ENCODE measurements at regions not wholly inside any gene's neighbourhood (a gene's known extent, or its start where the extent isn't known, plus 50 kb on each side); places are given as distances from the start of the nearest gene placed in this dataset.

GRCh38 chr6:66134021-66134420, 427.0 kb upstream of the EYS start:
- no peak for DNase-seq (ENCODE audit: low read depth)
- TF ChIP-seq CTCF (IDR thresholded peaks at IDR 0.05; ENCODE audit: insufficient read depth, low read depth, low read length) = no peak
- no peak overlapping the region for H3K4me3 ChIP-seq (ENCODE audit: low read depth, low read length)

- no peak for TF ChIP-seq CTCF (IDR thresholded peaks at IDR 0.05; ENCODE audit: insufficient read depth, low read depth, low read length)
- H3K4me3 ChIP-seq (ENCODE audit: low read depth, low read length) = no peak overlapping the region
- no peak for DNase-seq (ENCODE audit: low read depth)
These were observed 421.6 kb upstream of the EYS start for GRCh38 chr6:66128656-66129055.

GRCh38 chr6:66128243-66128642, 421.2 kb upstream of the EYS start:
- no peak for TF ChIP-seq CTCF (IDR thresholded peaks at IDR 0.05; ENCODE audit: insufficient read depth, low read depth, low read length)
- H3K4me3 ChIP-seq (ENCODE audit: low read depth, low read length) = no peak overlapping the region
- no peak for DNase-seq (ENCODE audit: low read depth)

GRCh38 chr6:66127061-66127460, 420.0 kb upstream of the EYS start:
- no peak for DNase-seq (ENCODE audit: low read depth)
- H3K4me3 ChIP-seq (ENCODE audit: low read depth, low read length) = no peak overlapping the region
- no peak for TF ChIP-seq CTCF (IDR thresholded peaks at IDR 0.05; ENCODE audit: insufficient read depth, low read depth, low read length)

- no peak overlapping the region for H3K4me3 ChIP-seq (ENCODE audit: low read depth, low read length)
- no peak for TF ChIP-seq CTCF (IDR thresholded peaks at IDR 0.05; ENCODE audit: insufficient read depth, low read depth, low read length)
- no peak for DNase-seq (ENCODE audit: low read depth)
These were observed 419.3 kb upstream of the EYS start for GRCh38 chr6:66126358-66126757.

GRCh38 chr6:66103954-66104353, 396.9 kb upstream of the EYS start:
- H3K4me3 ChIP-seq (ENCODE audit: low read depth, low read length) = no peak overlapping the region
- DNase-seq (ENCODE audit: low read depth) = no peak
- TF ChIP-seq CTCF (IDR thresholded peaks at IDR 0.05; ENCODE audit: insufficient read depth, low read depth, low read length) = no peak

GRCh38 chr6:66103354-66103753, 396.3 kb upstream of the EYS start:
- DNase-seq (ENCODE audit: low read depth) = no peak
- no peak overlapping the region for H3K4me3 ChIP-seq (ENCODE audit: low read depth, low read length)
- TF ChIP-seq CTCF (IDR thresholded peaks at IDR 0.05; ENCODE audit: insufficient read depth, low read depth, low read length) = no peak
